GM06990 (cell line): ENCODE measurements at regions not wholly inside any gene's neighbourhood (a gene's known extent, or its start where the extent isn't known, plus 50 kb on each side); places are given as distances from the start of the nearest gene placed in this dataset.

Source experiments
- DNase-seq: peaks from one replicate; pipeline ENCODE4 v3.0.0-alpha.2; 2011; ENCODE audit not compliant: insufficient read length; ENCODE audit errors: extremely low read depth
- H3K27me3 ChIP-seq: replicated peaks from 2 replicates; pipeline ENCODE4 v1.6.0; 2011; ENCODE audit warnings: low read length; ENCODE audit not compliant: control insufficient read depth, insufficient read depth
- H3K36me3 ChIP-seq: 2 replicates; pipeline ENCODE4 v1.5.1; 2011; ENCODE audit warnings: low read length; ENCODE audit not compliant: control insufficient read depth, insufficient read depth
- H3K4me3 ChIP-seq: replicated peaks from 2 replicates; pipeline ENCODE4 v1.5.1; 2011; ENCODE audit warnings: low read depth, mild to moderate bottlenecking, control low read depth, low read length
- TF ChIP-seq, protein P1 (sequence below): IDR thresholded peaks from 2 replicates; pipeline ENCODE4 v1.5.1; 2011; ENCODE audit warnings: low read length, control low read depth, mild to moderate bottlenecking, inconsistent platforms; ENCODE audit not compliant: insufficient read depth, poor library complexity, severe bottlenecking

DNA sequence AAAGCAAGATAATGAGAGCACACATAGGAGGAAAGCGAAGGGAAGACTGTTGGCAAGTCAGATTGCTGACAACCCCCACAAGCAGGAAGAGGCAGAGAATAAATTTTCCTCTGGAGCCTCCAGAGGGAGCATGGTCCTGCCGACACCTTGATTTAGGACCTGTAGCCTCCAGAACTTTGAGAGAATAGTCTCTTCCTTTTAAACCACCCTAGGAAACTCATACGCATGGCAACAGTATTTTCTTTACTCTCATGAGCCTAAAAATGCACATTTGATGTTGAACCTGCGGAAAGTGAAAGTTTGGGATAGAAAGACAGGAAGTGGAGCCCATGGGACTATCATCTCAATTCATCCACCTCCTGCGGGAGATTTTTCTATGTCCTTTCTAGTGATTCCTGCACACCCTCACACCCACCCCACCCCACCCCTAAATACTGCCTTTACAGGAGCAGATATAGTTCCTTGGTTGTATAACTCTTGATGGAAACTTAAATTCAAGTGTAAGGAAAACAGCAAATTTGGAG is 116.7 kb upstream of the LPP start:
- H3K4me3 ChIP-seq: no peak overlapping the region
- TF ChIP-seq, protein P1, sequence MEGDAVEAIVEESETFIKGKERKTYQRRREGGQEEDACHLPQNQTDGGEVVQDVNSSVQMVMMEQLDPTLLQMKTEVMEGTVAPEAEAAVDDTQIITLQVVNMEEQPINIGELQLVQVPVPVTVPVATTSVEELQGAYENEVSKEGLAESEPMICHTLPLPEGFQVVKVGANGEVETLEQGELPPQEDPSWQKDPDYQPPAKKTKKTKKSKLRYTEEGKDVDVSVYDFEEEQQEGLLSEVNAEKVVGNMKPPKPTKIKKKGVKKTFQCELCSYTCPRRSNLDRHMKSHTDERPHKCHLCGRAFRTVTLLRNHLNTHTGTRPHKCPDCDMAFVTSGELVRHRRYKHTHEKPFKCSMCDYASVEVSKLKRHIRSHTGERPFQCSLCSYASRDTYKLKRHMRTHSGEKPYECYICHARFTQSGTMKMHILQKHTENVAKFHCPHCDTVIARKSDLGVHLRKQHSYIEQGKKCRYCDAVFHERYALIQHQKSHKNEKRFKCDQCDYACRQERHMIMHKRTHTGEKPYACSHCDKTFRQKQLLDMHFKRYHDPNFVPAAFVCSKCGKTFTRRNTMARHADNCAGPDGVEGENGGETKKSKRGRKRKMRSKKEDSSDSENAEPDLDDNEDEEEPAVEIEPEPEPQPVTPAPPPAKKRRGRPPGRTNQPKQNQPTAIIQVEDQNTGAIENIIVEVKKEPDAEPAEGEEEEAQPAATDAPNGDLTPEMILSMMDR: no peak
- no peak for DNase-seq

DNA sequence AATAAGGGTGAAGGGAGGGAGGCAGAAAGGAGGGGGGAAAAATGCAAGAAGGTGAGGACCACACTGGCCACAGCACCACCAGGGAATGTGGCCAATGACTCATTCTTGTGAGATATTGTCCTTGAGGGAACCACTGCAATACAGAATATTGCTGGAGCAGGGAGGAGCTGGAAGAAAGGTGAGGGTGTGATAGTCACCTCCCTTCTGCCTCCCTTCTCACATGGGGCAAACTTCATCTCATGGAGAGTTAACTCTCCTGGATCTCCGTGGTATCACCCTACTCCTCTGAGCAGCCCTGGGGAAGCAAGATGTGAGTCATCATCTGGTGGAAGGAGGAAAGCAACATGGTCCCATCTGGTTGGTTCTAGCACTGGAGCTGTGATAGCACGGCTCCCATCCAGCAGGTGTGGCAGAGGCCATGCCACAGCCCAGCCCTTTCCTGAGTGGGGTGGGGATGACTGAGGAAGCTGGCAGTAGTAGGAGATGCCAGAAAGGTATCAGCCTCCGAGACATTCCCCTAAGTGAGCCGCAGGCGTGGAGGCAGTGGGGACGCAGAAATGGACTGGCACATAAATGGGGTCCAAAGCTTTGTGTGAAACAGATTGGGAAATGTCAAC is 115.9 kb upstream of the LPP start:
- no peak for DNase-seq
- Histone ChIP-seq H3K4me3 (no peak overlapping the region), H3K27me3 (peaks cover 1% of the 10 kb centered on the region), H3K36me3 (no peaks in the 10 kb centered on the region)
- TF ChIP-seq, protein P1: no peak

More for the DNA sequence above, 116.7 kb upstream of the LPP start:
- Histone ChIP-seq H3K36me3 (no peaks in the 10 kb centered on the region), H3K27me3 (no peaks in the 10 kb centered on the region; the same call in 1 of the 2 replicates)

DNA sequence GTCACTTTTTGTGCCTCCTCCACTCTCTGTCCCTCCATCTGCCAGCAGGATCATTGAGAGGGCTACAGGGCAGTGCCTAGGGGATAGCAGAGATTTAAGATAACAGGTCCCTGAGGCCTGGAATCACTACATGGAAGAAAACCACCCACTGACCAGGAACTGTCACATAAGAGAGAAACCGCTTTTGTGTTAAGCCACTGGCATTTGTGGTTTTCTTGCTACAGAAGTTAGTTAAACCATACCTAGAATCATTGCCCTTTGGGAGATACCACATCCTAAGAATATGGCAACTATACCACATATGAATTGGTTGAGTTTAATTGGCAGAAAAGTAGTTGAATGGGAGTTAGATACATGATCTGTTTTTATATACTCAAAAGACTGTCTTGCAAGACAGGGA is 112.8 kb upstream of the LPP start:
- H3K4me3 ChIP-seq: no peak overlapping the region
- TF ChIP-seq, protein P1: no peak
- no peaks in the 10 kb centered on the region for H3K36me3 ChIP-seq
- no peak for DNase-seq
- H3K27me3 ChIP-seq: peaks cover 1% of the 10 kb centered on the region

DNA sequence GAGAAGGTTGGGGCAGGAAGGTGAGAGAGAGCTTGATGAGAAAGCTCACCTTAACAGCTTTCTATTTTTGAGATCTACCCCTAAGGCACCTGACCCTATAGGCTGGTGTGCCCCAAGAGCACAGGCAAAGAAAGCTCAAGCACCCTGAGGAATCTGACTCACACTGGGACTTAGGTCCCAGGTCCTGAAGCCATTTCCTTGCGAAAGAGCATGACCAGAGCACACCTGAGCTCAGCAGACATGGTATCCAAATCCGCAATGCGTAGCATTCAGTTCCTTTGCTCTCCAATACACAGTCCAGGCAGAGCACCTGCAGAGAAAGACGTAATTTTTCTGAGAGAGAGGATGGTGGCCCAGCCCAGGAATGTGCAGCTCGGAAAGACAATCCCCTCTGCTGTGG is 112.1 kb upstream of the LPP start:
- TF ChIP-seq, protein P1: no peak
- Histone ChIP-seq H3K27me3 (peaks cover 1% of the 10 kb centered on the region), H3K36me3 (no peaks in the 10 kb centered on the region), H3K4me3 (no peak overlapping the region)
- DNase-seq: no peak

DNA sequence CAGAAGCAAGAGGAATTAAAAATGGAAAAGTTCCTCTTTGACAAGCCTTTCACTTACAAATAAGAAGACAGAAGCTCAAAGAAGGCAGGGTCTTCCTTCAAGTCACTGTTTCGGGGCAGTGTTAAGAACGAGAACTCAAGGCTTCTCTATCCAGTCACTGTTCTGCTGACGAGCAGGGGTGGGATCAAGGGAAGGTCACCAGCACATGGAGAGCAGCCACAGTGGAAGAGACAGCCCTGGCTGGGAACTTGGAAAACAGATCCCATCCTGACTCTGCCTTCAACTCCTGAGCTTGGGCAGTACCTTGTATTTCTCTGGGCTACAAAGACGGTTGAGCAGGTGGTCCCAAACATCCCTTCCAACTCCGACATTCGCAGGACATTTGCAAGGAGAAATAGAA is 111.5 kb upstream of the LPP start:
- TF ChIP-seq, protein P1: no peak
- DNase-seq: no peak
- no peaks in the 10 kb centered on the region for H3K36me3 ChIP-seq
- H3K27me3 ChIP-seq: peaks cover 1% of the 10 kb centered on the region
- no peak overlapping the region for H3K4me3 ChIP-seq
